ENCODE measurements at regions not wholly inside any gene's neighbourhood (a gene's known extent, or its start where the extent isn't known, plus 50 kb on each side); places are given as distances from the start of the nearest gene placed in this dataset.

- no peak for TF ChIP-seq EZH2phosphoT487 (IDR thresholded peaks at IDR 0.05; ENCODE audit: low read depth, severe bottlenecking, unreplicated experiment)
- no peak for TF ChIP-seq CTCF (IDR thresholded peaks at IDR 0.05; ENCODE audit: poor library complexity)
- TF ChIP-seq EZH2 (IDR thresholded peaks at IDR 0.05; ENCODE audit: borderline replicate concordance) = no peak
Measured at GRCh38 chr15:29645841-29646240, 176.4 kb downstream of the TJP1 start.
